Osteocyte (in vitro differentiated cells): ENCODE measurements at regions not wholly inside any gene's neighbourhood (a gene's known extent, or its start where the extent isn't known, plus 50 kb on each side); places are given as distances from the start of the nearest gene placed in this dataset.

Source experiments
- DNase-seq: peaks from one replicate; pipeline ENCODE4 v3.0.0; 2021; ENCODE audit warnings: mixed read lengths; ENCODE audit not compliant: unreplicated experiment; ENCODE audit errors: extremely low spot score
- H3K27ac Mint-ChIP-seq: one replicate; pipeline ENCODE4 v1.8.0; 2021; ENCODE audit warnings: mild to moderate bottlenecking, mixed read lengths; ENCODE audit not compliant: unreplicated experiment
- H3K27me3 Mint-ChIP-seq: one replicate; pipeline ENCODE4 v1.8.0; 2021; ENCODE audit warnings: mixed read lengths; ENCODE audit not compliant: unreplicated experiment
- H3K36me3 Mint-ChIP-seq: one replicate; pipeline ENCODE4 v1.8.0; 2021; ENCODE audit warnings: mixed read lengths; ENCODE audit not compliant: unreplicated experiment
- H3K4me1 Mint-ChIP-seq: one replicate; pipeline ENCODE4 v1.8.0; 2021; ENCODE audit warnings: mixed read lengths; ENCODE audit not compliant: unreplicated experiment
- H3K4me3 Mint-ChIP-seq: one replicate; pipeline ENCODE4 v1.8.0; 2021; ENCODE audit warnings: mild to moderate bottlenecking, moderate library complexity, mixed read lengths; ENCODE audit not compliant: unreplicated experiment
- H3K9me3 Mint-ChIP-seq: one replicate; pipeline ENCODE4 v1.8.0; 2021; ENCODE audit warnings: mixed read lengths; ENCODE audit not compliant: unreplicated experiment
- TF ChIP-seq, protein P1 (sequence below): fragments of 200-600 bp; sonication (generic); IDR thresholded peaks from 2 replicates; pipeline ENCODE4 v1.5.0; 2021; ENCODE audit warnings: antibody characterized with exemption, mild to moderate bottlenecking, moderate library complexity

DNA sequence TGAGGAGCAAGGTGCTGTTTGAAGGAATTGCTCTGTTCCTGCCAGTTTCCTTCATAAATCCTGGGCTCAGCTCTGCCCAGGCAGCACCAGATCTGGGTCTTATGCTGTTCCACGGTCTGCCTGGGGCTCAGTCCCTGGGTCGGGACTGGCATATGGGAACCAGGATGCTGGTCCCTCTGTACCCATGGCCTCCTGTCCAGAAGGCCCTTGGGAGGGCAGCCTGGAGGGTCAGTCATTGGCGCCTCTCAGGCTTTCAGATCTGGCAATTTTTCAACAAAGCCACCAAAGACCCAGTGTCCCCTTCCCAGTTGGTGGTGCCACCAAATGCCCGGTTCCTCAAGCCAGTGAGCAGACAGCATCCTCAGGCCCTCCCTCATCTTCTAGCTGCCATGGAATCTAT lies 232.7 kb upstream of the SULF2 start:
- Mint-ChIP-seq H3K9me3 (peaks cover 13% of the 10 kb centered on the region), H3K27ac (peak overlapping the region; percentile 17), H3K4me1 (peaks cover 44% of the 10 kb centered on the region), H3K27me3 (peaks cover 31% of the 10 kb centered on the region), H3K36me3 (peaks cover 1% of the 10 kb centered on the region), H3K4me3 (no peak overlapping the region)
- DNase-seq: peak; percentile 65
- TF ChIP-seq, protein P1, sequence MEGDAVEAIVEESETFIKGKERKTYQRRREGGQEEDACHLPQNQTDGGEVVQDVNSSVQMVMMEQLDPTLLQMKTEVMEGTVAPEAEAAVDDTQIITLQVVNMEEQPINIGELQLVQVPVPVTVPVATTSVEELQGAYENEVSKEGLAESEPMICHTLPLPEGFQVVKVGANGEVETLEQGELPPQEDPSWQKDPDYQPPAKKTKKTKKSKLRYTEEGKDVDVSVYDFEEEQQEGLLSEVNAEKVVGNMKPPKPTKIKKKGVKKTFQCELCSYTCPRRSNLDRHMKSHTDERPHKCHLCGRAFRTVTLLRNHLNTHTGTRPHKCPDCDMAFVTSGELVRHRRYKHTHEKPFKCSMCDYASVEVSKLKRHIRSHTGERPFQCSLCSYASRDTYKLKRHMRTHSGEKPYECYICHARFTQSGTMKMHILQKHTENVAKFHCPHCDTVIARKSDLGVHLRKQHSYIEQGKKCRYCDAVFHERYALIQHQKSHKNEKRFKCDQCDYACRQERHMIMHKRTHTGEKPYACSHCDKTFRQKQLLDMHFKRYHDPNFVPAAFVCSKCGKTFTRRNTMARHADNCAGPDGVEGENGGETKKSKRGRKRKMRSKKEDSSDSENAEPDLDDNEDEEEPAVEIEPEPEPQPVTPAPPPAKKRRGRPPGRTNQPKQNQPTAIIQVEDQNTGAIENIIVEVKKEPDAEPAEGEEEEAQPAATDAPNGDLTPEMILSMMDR: no peak

DNA sequence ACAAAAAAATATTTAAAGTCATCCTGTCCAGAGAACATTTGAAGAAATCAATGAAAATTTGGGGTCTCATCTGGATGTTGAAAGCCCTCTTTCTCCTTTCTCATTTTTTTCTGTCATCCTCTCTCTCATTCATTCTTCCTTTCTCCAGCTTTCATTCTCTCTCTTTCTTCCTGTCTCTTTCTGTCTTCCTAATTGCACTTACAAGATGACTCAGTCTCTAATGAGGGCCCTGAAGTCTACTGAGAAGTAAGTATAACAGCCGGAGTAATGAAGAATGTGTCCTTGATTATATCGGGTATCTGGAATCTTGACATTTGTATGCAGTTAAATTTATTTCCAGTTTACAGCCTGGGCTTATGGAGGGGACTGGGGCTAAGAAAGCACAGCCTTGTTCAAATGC lies 232.2 kb upstream of the SULF2 start:
- Mint-ChIP-seq H3K4me3 (no peak overlapping the region), H3K27ac (no peak overlapping the region), H3K4me1 (peaks cover 44% of the 10 kb centered on the region), H3K36me3 (peaks cover 1% of the 10 kb centered on the region), H3K9me3 (peaks cover 9% of the 10 kb centered on the region), H3K27me3 (peaks cover 26% of the 10 kb centered on the region)
- TF ChIP-seq, protein P1: no peak
- no peak for DNase-seq

DNA sequence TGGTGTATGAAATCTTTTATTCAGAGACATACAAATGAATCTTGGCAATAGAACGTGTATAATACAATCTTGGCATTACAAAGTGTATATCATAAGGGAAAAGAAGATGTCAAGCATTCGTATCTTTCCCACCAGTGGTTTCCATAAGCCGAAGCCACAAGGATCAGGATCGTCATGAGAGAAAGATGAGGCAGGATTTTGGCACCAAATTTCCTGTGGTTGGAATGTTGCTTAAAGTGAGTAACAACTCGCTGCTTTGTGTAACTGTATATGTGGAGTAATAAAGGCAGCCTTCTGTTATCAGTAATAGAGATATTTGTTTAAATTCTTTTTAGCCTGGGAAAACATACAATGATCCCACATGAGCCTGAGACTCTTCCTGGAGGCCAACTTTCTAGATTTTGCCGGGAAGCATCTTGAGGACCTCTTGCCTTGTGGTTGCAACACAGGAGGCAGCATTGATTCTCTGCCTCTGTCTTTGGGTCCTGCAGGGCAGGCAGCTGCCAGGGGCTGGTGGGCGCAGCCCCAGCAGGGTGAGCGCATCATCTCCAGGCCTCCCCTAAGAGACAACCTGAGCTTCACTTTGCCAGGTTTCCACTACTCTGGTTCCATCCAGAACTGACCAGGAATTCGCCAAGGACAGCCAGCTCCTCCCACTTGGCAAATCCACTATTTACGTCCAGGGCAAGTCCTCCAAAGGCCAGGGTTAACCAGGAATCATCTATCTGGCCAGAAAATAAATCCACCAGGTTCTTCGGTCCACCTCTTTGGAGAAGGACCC lies 230.9 kb upstream of the SULF2 start:
- Mint-ChIP-seq H3K36me3 (peaks cover 1% of the 10 kb centered on the region), H3K27ac (peak overlapping the region; percentile 11), H3K27me3 (peaks cover 22% of the 10 kb centered on the region), H3K4me1 (peaks cover 44% of the 10 kb centered on the region), H3K4me3 (no peak overlapping the region), H3K9me3 (peaks cover 7% of the 10 kb centered on the region)
- DNase-seq: peak; percentile 17
- TF ChIP-seq, protein P1: no peak

DNA sequence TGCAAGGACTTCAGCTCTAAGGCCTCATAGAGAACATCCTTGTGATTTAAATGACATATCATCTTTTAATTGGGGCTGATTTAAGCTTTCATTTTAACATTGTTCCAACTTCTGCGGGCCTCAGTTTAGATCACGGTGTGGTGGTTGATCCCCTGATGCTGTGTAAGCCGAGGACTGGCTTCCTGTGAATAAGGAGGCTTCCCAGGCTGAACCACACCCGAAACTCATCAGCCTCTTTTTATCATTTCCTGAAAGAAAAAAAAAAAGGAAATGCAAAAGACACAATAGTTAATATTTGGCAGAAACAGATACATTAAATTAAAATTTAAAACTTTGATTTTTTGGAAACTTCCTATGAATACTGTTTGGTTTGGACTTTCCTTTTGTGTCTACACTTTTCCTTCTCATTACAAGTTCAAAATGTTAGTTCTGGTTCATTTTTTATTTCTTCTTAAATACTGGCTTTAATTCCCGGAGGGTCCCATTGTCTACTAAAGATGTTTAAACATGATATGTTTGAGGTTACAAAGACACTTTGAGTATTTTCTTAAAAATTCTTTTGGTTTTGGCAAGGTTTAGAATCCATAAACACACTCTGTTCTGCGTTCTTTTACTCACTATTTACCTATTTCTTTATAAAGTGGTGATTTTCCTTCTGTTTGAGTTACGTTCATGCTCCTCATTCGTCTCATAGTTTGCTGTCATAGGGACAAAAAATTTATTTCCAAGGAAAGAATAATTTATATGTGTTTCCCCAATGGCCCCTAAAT lies 230.0 kb upstream of the SULF2 start:
- DNase-seq: peak; percentile 21
- H3K4me3 Mint-ChIP-seq: no peak overlapping the region
- TF ChIP-seq, protein P1: no peak
- H3K27me3 Mint-ChIP-seq: peaks cover 17% of the 10 kb centered on the region
- peaks cover 7% of the 10 kb centered on the region for H3K9me3 Mint-ChIP-seq
- H3K4me1 Mint-ChIP-seq: peaks cover 43% of the 10 kb centered on the region
- peak overlapping the region; percentile 11 for H3K27ac Mint-ChIP-seq
- H3K36me3 Mint-ChIP-seq: peaks cover 1% of the 10 kb centered on the region

DNA sequence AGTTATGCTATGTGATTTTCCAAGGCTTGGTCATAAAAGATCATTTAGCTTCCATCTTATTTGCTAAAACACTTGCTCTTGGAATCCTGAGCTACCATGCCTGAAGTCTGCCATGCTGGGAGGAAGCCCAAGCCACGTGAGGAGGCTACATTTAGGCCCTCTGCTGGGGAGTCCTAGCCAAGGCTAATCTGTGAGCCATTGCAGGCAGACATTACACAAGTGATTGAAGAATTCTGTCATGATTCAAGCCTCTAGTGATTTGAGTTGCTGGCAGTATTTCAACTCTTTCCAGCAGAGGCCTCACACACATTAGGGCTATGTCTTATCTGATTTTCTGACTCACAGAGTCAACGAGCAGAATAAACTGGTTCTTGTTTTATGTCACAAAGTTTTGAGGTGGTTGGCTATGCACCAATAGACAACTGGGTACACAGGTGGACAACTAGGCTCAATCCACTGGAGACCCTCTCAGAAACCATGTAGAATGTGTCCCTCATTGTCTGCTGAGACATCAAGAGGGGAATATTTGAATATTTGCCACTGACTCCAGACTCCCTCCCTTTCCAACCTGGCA lies 227.2 kb upstream of the SULF2 start:
- Mint-ChIP-seq H3K4me1 (peaks cover 30% of the 10 kb centered on the region), H3K27ac (no peak overlapping the region), H3K4me3 (no peak overlapping the region), H3K36me3 (peaks cover 1% of the 10 kb centered on the region), H3K27me3 (peaks cover 13% of the 10 kb centered on the region), H3K9me3 (peaks cover 7% of the 10 kb centered on the region)
- DNase-seq: peak; percentile 15
- TF ChIP-seq, protein P1: no peak
